OCI-LY1 (cell line): ENCODE measurements at regions not wholly inside any gene's neighbourhood (a gene's known extent, or its start where the extent isn't known, plus 50 kb on each side); places are given as distances from the start of the nearest gene placed in this dataset.

ENCODE experiments used
- H2AFZ ChIP-seq: fragments of 200-600 bp; sonication (generic), shearing (Covaris generic); 2 replicates; pipeline ENCODE4 v1.6.0; 2014; ENCODE audit warnings: antibody characterized with exemption, mild to moderate bottlenecking, low read length
- H3F3A ChIP-seq: fragments of 200-600 bp; sonication (generic), shearing (Covaris generic); 2 replicates; pipeline ENCODE4 v1.6.0; 2014; ENCODE audit warnings: mild to moderate bottlenecking, antibody characterized with exemption, low read length, moderate library complexity; ENCODE audit not compliant: insufficient read depth
- H3K27ac ChIP-seq: fragments of 200-600 bp; sonication (generic); 2 replicates; pipeline ENCODE4 v1.5.1; 2014; ENCODE audit warnings: low read length, mixed run types, mild to moderate bottlenecking, low read depth; ENCODE audit not compliant: poor library complexity, severe bottlenecking
- H3K27me3 ChIP-seq: fragments of 200-600 bp; sonication (generic); 2 replicates; pipeline ENCODE4 v1.6.0; 2014; ENCODE audit warnings: antibody characterized with exemption, mild to moderate bottlenecking, low read length, moderate library complexity; ENCODE audit not compliant: insufficient read depth
- H3K36me3 ChIP-seq: fragments of 200-600 bp; sonication (generic); 2 replicates; pipeline ENCODE4 v1.6.1; 2014; ENCODE audit warnings: mild to moderate bottlenecking, antibody characterized with exemption, low read length, moderate library complexity, mixed read lengths; ENCODE audit not compliant: insufficient read depth
- H3K4me1 ChIP-seq: fragments of 200-600 bp; sonication (generic); 2 replicates; pipeline ENCODE4 v1.5.1; 2014; ENCODE audit warnings: mild to moderate bottlenecking, low read length, moderate library complexity; ENCODE audit not compliant: insufficient read depth, severe bottlenecking
- H3K4me2 ChIP-seq: fragments of 200-600 bp; sonication (generic), shearing (Covaris generic); 2 replicates; pipeline ENCODE4 v1.6.1; 2014; ENCODE audit warnings: low read length
- H3K4me3 ChIP-seq: fragments of 200-600 bp; sonication (generic); 2 replicates; pipeline ENCODE4 v1.5.1; 2014; ENCODE audit warnings: low read length, low read depth, mild to moderate bottlenecking, mixed read lengths; ENCODE audit not compliant: poor library complexity, severe bottlenecking
- H3K79me2 ChIP-seq: fragments of 200-600 bp; shearing (Covaris generic); 2 replicates; pipeline ENCODE4 v1.6.1; 2016; ENCODE audit warnings: mixed run types, low read length, mixed read lengths; ENCODE audit not compliant: insufficient read depth
- H3K9ac ChIP-seq: fragments of 200-600 bp; sonication (generic), shearing (Covaris generic); 2 replicates; pipeline ENCODE4 v1.6.1; 2014; ENCODE audit warnings: mild to moderate bottlenecking, low read length, mixed read lengths
- H3K9me2 ChIP-seq: fragments of 200-600 bp; sonication (generic), shearing (Covaris generic); 2 replicates; pipeline ENCODE4 v1.6.1; 2014; ENCODE audit warnings: low read depth, mild to moderate bottlenecking, low read length, mixed read lengths
- H3K9me3 ChIP-seq: fragments of 200-600 bp; shearing (Covaris generic); 2 replicates; pipeline ENCODE4 v1.6.1; 2014; ENCODE audit warnings: low read length, mixed read lengths
- H4K20me1 ChIP-seq: fragments of 200-600 bp; sonication (generic), shearing (Covaris generic); 2 replicates; pipeline ENCODE4 v1.6.0; 2016; ENCODE audit warnings: mild to moderate bottlenecking, low read length; ENCODE audit not compliant: insufficient read depth
- CTCF ChIP-seq: fragments of 200-600 bp; sonication (generic), shearing (Covaris generic); IDR thresholded peaks from 2 replicates; pipeline ENCODE4 v1.5.1; 2017; ENCODE audit warnings: mild to moderate bottlenecking, antibody characterized with exemption, low read length, moderate library complexity, mixed read lengths
- EZH2 ChIP-seq: fragments of 200-600 bp; sonication (generic), shearing (Covaris generic); IDR thresholded peaks from 2 replicates; pipeline ENCODE4 v1.8.0; 2017; ENCODE audit warnings: borderline replicate concordance, mixed run types, mild to moderate bottlenecking, antibody characterized with exemption, low read length, moderate library complexity, mixed read lengths

- Histone ChIP-seq H3K27me3 (no peaks in the 10 kb centered on the region), H3K4me3 (no peak overlapping the region), H3K36me3 (no peaks in the 10 kb centered on the region), H3K9me2 (no peaks in the 10 kb centered on the region), H3K27ac (no peak overlapping the region), H3K4me2 (no peak overlapping the region), H3K9me3 (no peaks in the 10 kb centered on the region), H3F3A (no peaks in the 10 kb centered on the region), H3K79me2 (no peaks in the 10 kb centered on the region), H3K4me1 (no peaks in the 10 kb centered on the region), H2AFZ (no peak overlapping the region), H4K20me1 (no peaks in the 10 kb centered on the region), H3K9ac (no peak overlapping the region)
- TF ChIP-seq CTCF (no peak), EZH2 (no peak)
Measured at GRCh38 chr10:35928748-35929147, 286.7 kb upstream of the FZD8 start.

- Histone ChIP-seq H3K4me2 (no peak overlapping the region), H3K36me3 (no peaks in the 10 kb centered on the region), H3K4me3 (no peak overlapping the region), H3K27me3 (no peaks in the 10 kb centered on the region), H3F3A (no peaks in the 10 kb centered on the region), H4K20me1 (no peaks in the 10 kb centered on the region), H2AFZ (no peak overlapping the region), H3K9me3 (no peaks in the 10 kb centered on the region), H3K79me2 (no peaks in the 10 kb centered on the region), H3K9me2 (no peaks in the 10 kb centered on the region), H3K9ac (no peak overlapping the region), H3K27ac (no peak overlapping the region), H3K4me1 (no peaks in the 10 kb centered on the region)
- TF ChIP-seq CTCF (no peak), EZH2 (no peak)
Measured at GRCh38 chr10:35927990-35928488, 285.9 kb upstream of the FZD8 start.

- Histone ChIP-seq H3K79me2 (no peaks in the 10 kb centered on the region), H4K20me1 (no peaks in the 10 kb centered on the region), H3K36me3 (no peaks in the 10 kb centered on the region), H3K4me2 (no peak overlapping the region), H3F3A (no peaks in the 10 kb centered on the region), H2AFZ (no peak overlapping the region), H3K27me3 (no peaks in the 10 kb centered on the region), H3K4me3 (no peak overlapping the region), H3K4me1 (no peaks in the 10 kb centered on the region), H3K9ac (no peak overlapping the region), H3K9me2 (no peaks in the 10 kb centered on the region), H3K9me3 (no peaks in the 10 kb centered on the region), H3K27ac (no peak overlapping the region)
- no peak for TF ChIP-seq EZH2
- no peak for TF ChIP-seq CTCF
Measured at GRCh38 chr10:35927341-35927740, 285.2 kb upstream of the FZD8 start.
